Esophagus squamous epithelium (tissue), 5 donors: ENCODE measurements at regions not wholly inside any gene's neighbourhood (a gene's known extent, or its start where the extent isn't known, plus 50 kb on each side); places are given as distances from the start of the nearest gene placed in this dataset.

Experiments used
- DNase-seq: peaks from one replicate; lab custom pipeline; 2025; lab: John Stamatoyannopoulos, UW
- H3K27ac ChIP-seq, 4 donors: fragments of 200-600 bp; sonication (generic); one replicate each; pipeline ENCODE4 v1.5.1; 2016 to 2019; ENCODE audit warnings: mild to moderate bottlenecking in 1 of 4
- H3K27me3 ChIP-seq, 4 donors: fragments of 200-600 bp; sonication (generic); 1 replicate in 3 of 4; 2 replicates in 1 of 4; pipeline versions ENCODE4 v1.5.1 to v1.6.0; 2017 to 2021; ENCODE audit warnings: antibody characterized with exemption in 1 of 4
- H3K36me3 ChIP-seq, 3 donors: fragments of 200-600 bp; sonication (generic); one replicate each; pipeline ENCODE4 v1.5.1; 2016 to 2019
- H3K4me1 ChIP-seq, 3 donors: fragments of 200-600 bp; sonication (generic); one replicate each; pipeline ENCODE4 v1.5.1; 2017 to 2019
- H3K4me3 ChIP-seq, 4 donors: fragments of 200-600 bp; sonication (generic); 1 replicate in 3 of 4; 2 replicates in 1 of 4; pipeline ENCODE4 v1.5.1; 2016 to 2019; ENCODE audit warnings: mild to moderate bottlenecking in 2 of 4, moderate library complexity in 1 of 4
- H3K9me3 ChIP-seq, 3 donors: fragments of 200-600 bp; sonication (generic); one replicate each; pipeline ENCODE4 v1.5.1; 2016 to 2019
- CTCF ChIP-seq, 6 experiments: fragments of 450-650 bp in 4 of 6; fragments of 200-600 bp in 2 of 6; sonication (generic) in 2 of 6; IDR thresholded peaks; one replicate each; pipeline ENCODE4 v1.5.1; 2016 to 2019; ENCODE audit warnings: antibody characterized with exemption in 6 of 6, mild to moderate bottlenecking in 4 of 6, moderate library complexity in 4 of 6
- POLR2A ChIP-seq, 4 donors: fragments of 450-650 bp; IDR thresholded peaks; one replicate each; pipeline ENCODE4 v1.6.1; 2017; ENCODE audit warnings: antibody characterized with exemption in 4 of 4, mild to moderate bottlenecking in 4 of 4, moderate library complexity in 3 of 4
- WGBS, 2 donors: methylation state at CpG; one replicate each; pipeline ENCODE4 v1.1.5; 2018; 5-methylcytosine and 5-hydroxymethylcytosine counted together
- intact Hi-C: fragments of 100-400 bp; cut with DNase I; formaldehyde crosslinking; loops from one replicate; pipeline ENCODE4 v1.15.0; 2022
- donor health status: DM: yes; HTN: yes; CAD: no.

GRCh38 chr1:182003953-182004586, 57.4 kb downstream of the ZNF648 start:
- Histone ChIP-seq H3K9me3 (no peaks in the 10 kb centered on the region), H3K27me3 (peaks cover 0 to 4% (median 0%) of the 10 kb centered on the region in 4 donors), H3K4me1 (peaks cover 0 to 14% (median 4%) of the 10 kb centered on the region in 3 donors), H3K4me3 (no peak overlapping the region), H3K36me3 (no peaks in the 10 kb centered on the region), H3K27ac (peak overlapping the region in 1 of 4 donors; percentile 21)
- intact Hi-C loops = no loop called here
- 65 to 72% methylated on average over 10 of the region's 12 CpGs for WGBS, 2 donors
- TF ChIP-seq POLR2A (IDR thresholded peaks at IDR 0.05) = no peak
- no peak for TF ChIP-seq CTCF (IDR thresholded peaks at IDR 0.05)
- no peak for DNase-seq

- Histone ChIP-seq H3K36me3 (no peaks in the 10 kb centered on the region), H3K4me3 (no peak overlapping the region), H3K9me3 (no peaks in the 10 kb centered on the region), H3K27ac (peak overlapping the region in 1 of 4 donors; percentile 34), H3K27me3 (peaks cover 0 to 4% (median 0%) of the 10 kb centered on the region in 4 donors), H3K4me1 (peaks cover 0 to 14% (median 4%) of the 10 kb centered on the region in 3 donors)
- WGBS, 2 donors = 63 to 66% methylated on average over 8 to 10 of the region's 10 CpGs
- intact Hi-C loops = no loop called here
- TF ChIP-seq POLR2A (IDR thresholded peaks at IDR 0.05) (no peak), CTCF (IDR thresholded peaks at IDR 0.05) (no peak)
- DNase-seq = no peak
Measured at GRCh38 chr1:182003025-182003725, 58.3 kb downstream of the ZNF648 start.

- DNase-seq = no peak
- peaks cover 0 to 14% (median 4%) of the 10 kb centered on the region in 3 donors for H3K4me1 ChIP-seq
- intact Hi-C loops = no loop called here
- H3K27me3 ChIP-seq = peaks cover 0 to 4% (median 0%) of the 10 kb centered on the region in 4 donors
- H3K27ac ChIP-seq = peak overlapping the region in 1 of 4 donors; percentile 34
- WGBS, 2 donors = 49 to 65% methylated on average over 5 to 10 of the region's 10 CpGs
- H3K4me3 ChIP-seq = no peak overlapping the region
- TF ChIP-seq POLR2A (IDR thresholded peaks at IDR 0.05) = no peak
- no peaks in the 10 kb centered on the region for H3K9me3 ChIP-seq
- H3K36me3 ChIP-seq = no peaks in the 10 kb centered on the region
Measured at GRCh38 chr1:182002570-182002969, 58.9 kb downstream of the ZNF648 start.

GRCh38 chr1:181998858-181999257, 62.7 kb downstream of the ZNF648 start:
- no peak overlapping the region for H3K4me3 ChIP-seq
- intact Hi-C loops = no loop called here
- H3K4me1 ChIP-seq = peaks cover 0 to 12% (median 3%) of the 10 kb centered on the region in 3 donors
- WGBS, 2 donors = 73 to 82% methylated on average over 4 of the region's 4 CpGs
- no peaks in the 10 kb centered on the region for H3K9me3 ChIP-seq
- no peak for DNase-seq
- H3K27me3 ChIP-seq = peaks cover 0 to 13% (median 0%) of the 10 kb centered on the region in 4 donors
- H3K36me3 ChIP-seq = no peaks in the 10 kb centered on the region
- H3K27ac ChIP-seq = no peak overlapping the region
- TF ChIP-seq CTCF (IDR thresholded peaks at IDR 0.05) (no peak), POLR2A (IDR thresholded peaks at IDR 0.05) (no peak)

GRCh38 chr1:181992072-181992471, 69.4 kb downstream of the ZNF648 start:
- Histone ChIP-seq H3K4me3 (no peak overlapping the region), H3K27me3 (peaks cover 0 to 13% (median 0%) of the 10 kb centered on the region in 4 donors), H3K4me1 (no peaks in the 10 kb centered on the region), H3K36me3 (no peaks in the 10 kb centered on the region), H3K27ac (no peak overlapping the region), H3K9me3 (no peaks in the 10 kb centered on the region)
- TF ChIP-seq POLR2A (IDR thresholded peaks at IDR 0.05) = no peak
- no peak for TF ChIP-seq CTCF (IDR thresholded peaks at IDR 0.05)
- 43 to 60% methylated on average over 1 of the region's 1 CpG for WGBS, 2 donors
- intact Hi-C loops = no loop called here
- no peak for DNase-seq
